Uterus (tissue), 2 donors: ENCODE measurements at regions not wholly inside any gene's neighbourhood (a gene's known extent, or its start where the extent isn't known, plus 50 kb on each side); places are given as distances from the start of the nearest gene placed in this dataset.

ENCODE experiments used
- POLR2A ChIP-seq, 2 donors: fragments of 450-650 bp; IDR thresholded peaks; one replicate each; pipeline ENCODE4 v1.6.1; 2016; ENCODE audit warnings: antibody characterized with exemption in 2 of 2, mild to moderate bottlenecking in 1 of 2, moderate library complexity in 1 of 2
- TF ChIP-seq, protein P1 (sequence below), 4 experiments: fragments of 200-600 bp in 2 of 4; fragments of 450-650 bp in 2 of 4; sonication (generic) in 2 of 4; IDR thresholded peaks; one replicate each; pipeline ENCODE4 v1.5.1; 2016 to 2019; ENCODE audit warnings: antibody characterized with exemption in 4 of 4, mild to moderate bottlenecking in 2 of 4, moderate library complexity in 1 of 4

DNA sequence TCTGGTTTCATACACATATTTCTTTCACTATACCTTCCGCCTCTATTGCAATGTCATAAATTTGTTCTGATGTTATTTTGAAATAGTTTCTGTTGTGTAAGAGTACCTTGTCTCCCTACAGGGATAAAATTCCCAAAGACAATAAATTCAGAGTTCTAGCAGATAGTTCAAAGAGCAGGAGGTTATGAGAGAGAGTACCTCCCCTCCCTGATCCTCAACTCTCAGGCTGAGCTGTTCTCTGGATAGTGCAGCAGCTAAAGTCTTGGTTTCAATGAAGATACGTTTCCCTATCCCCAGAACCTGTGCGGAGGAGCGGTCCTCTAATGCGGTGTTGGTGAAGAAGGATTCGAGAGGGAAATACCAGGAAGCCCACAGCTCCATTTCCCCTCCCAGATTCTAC is 190.2 kb upstream of the CPHXL start:
- TF ChIP-seq, protein P1, sequence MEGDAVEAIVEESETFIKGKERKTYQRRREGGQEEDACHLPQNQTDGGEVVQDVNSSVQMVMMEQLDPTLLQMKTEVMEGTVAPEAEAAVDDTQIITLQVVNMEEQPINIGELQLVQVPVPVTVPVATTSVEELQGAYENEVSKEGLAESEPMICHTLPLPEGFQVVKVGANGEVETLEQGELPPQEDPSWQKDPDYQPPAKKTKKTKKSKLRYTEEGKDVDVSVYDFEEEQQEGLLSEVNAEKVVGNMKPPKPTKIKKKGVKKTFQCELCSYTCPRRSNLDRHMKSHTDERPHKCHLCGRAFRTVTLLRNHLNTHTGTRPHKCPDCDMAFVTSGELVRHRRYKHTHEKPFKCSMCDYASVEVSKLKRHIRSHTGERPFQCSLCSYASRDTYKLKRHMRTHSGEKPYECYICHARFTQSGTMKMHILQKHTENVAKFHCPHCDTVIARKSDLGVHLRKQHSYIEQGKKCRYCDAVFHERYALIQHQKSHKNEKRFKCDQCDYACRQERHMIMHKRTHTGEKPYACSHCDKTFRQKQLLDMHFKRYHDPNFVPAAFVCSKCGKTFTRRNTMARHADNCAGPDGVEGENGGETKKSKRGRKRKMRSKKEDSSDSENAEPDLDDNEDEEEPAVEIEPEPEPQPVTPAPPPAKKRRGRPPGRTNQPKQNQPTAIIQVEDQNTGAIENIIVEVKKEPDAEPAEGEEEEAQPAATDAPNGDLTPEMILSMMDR (IDR thresholded peaks at IDR 0.05), result no peak
- no peak for TF ChIP-seq POLR2A (IDR thresholded peaks at IDR 0.05)
